ENCODE measurements at regions not wholly inside any gene's neighbourhood (a gene's known extent, or its start where the extent isn't known, plus 50 kb on each side); places are given as distances from the start of the nearest gene placed in this dataset.

DNA sequence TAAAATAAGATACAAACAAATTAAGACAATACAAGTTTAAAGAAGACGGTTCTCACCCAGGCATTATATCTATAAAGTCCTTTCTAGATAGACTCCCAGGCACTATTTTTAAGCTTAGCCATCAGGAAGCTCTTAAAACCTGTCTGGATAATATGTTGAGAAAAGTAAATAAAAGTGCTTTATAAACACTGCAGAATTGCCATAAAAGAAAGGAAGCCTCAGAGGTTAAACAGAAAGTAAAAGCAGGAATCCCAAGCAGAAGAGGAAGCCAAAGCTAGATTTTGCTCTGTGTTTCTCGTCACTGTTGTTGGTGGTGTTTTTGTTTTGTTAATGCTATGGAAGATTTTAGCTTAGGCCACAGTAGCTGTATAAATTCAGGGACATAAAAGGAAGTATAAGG lies 1267.3 kb downstream of the PCDH19 start:
- 42% methylated on average over 2 of the region's 2 CpGs for WGBS
- Histone ChIP-seq H2BK15ac (ENCODE audit: low read depth, poor library complexity, severe bottlenecking) (no peak overlapping the region), H3K4me2 (ENCODE audit: low read length, poor library complexity, severe bottlenecking) (no peak overlapping the region)

DNA sequence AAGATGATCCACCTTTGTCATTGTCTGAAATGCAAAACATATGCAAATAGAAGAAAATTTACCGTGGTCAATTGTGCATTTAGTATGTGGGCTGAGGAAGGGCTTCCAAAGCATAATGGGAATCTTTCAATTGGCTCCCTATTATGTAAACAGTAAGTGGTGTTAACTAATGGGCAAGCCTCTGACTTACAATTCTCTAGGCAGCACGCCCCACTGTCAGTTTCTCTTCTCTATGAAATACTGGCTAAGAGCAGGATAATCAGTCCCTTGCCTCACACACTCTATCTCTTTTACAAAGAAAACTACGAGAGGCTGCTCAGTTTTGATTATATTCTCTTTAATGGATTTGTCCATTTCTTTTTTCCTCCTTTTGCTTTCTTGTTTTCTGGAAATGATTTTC lies 1272.6 kb downstream of the PCDH19 start:
- Histone ChIP-seq H2AFZ (ENCODE audit: low read depth, low read length) (no peak overlapping the region), H2BK5ac (ENCODE audit: low read depth, low read length, poor library complexity, severe bottlenecking) (no peak overlapping the region), H3K4ac (ENCODE audit: low read depth in 1 of 2, low read length in 2 of 2) (no peak overlapping the region), H4K91ac (ENCODE audit: low read length) (no peak overlapping the region), H3K4me3 (ENCODE audit: insufficient read depth in 1 of 2, low read depth in 1 of 2, low read length in 2 of 2) (no peak overlapping the region), H3K4me1 (ENCODE audit: control insufficient read depth, insufficient read depth, low read depth, low read length) (no peaks in the 10 kb centered on the region), H4K8ac (ENCODE audit: low read length) (no peak overlapping the region), H3K27me3 (ENCODE audit: control insufficient read depth in 1 of 2, insufficient read depth in 1 of 2, low read length in 2 of 2) (no peaks in the 10 kb centered on the region), H2BK12ac (ENCODE audit: low read length in 2 of 2) (no peak overlapping the region), H3K9me3 (ENCODE audit: control insufficient read depth, low read length) (no peaks in the 10 kb centered on the region), H2BK120ac (ENCODE audit: low read depth, low read length) (no peak overlapping the region), H3K18ac (ENCODE audit: low read depth in 1 of 2, low read length in 2 of 2) (no peak overlapping the region), H3K23ac (ENCODE audit: low read length in 2 of 2) (no peak overlapping the region), H3K36me3 (ENCODE audit: control insufficient read depth in 1 of 2, insufficient read depth in 2 of 2, low read depth in 1 of 2, low read length in 2 of 2) (no peaks in the 10 kb centered on the region), H2AK5ac (ENCODE audit: low read length, severe bottlenecking) (no peak overlapping the region), H3K14ac (ENCODE audit: low read length in 2 of 2) (no peak overlapping the region), H3K9ac (ENCODE audit: low read length) (no peak overlapping the region), H3K79me1 (replicated peaks; ENCODE audit: low read length, poor library complexity, severe bottlenecking) (no peaks in the 10 kb centered on the region), H3K4me2 (ENCODE audit: low read length, poor library complexity, severe bottlenecking) (no peak overlapping the region), H3K27ac (ENCODE audit: low read length, poor library complexity, severe bottlenecking) (no peak overlapping the region), H2BK15ac (ENCODE audit: low read depth, poor library complexity, severe bottlenecking) (no peak overlapping the region)
- no peak for DNase-seq
- WGBS, result 86% methylated on average over 1 of the region's 3 CpGs

More for the DNA sequence above, 1267.3 kb downstream of the PCDH19 start:
- H3K27me3 ChIP-seq (ENCODE audit: control insufficient read depth in 1 of 2, insufficient read depth in 1 of 2, low read length in 2 of 2), result no peaks in the 10 kb centered on the region
- no peaks in the 10 kb centered on the region for H3K79me1 ChIP-seq (replicated peaks; ENCODE audit: low read length, poor library complexity, severe bottlenecking)
- no peak overlapping the region for H3K4ac ChIP-seq (ENCODE audit: low read depth in 1 of 2, low read length in 2 of 2)
- no peak overlapping the region for H2AK5ac ChIP-seq (ENCODE audit: low read length, severe bottlenecking)
- no peaks in the 10 kb centered on the region for H3K36me3 ChIP-seq (ENCODE audit: control insufficient read depth in 1 of 2, insufficient read depth in 2 of 2, low read depth in 1 of 2, low read length in 2 of 2)
- H4K91ac ChIP-seq (ENCODE audit: low read length), result no peak overlapping the region
- DNase-seq, result no peak
- no peak overlapping the region for H3K4me3 ChIP-seq (ENCODE audit: insufficient read depth in 1 of 2, low read depth in 1 of 2, low read length in 2 of 2)
- H3K27ac ChIP-seq (ENCODE audit: low read length, poor library complexity, severe bottlenecking), result no peak overlapping the region
- no peak overlapping the region for H3K18ac ChIP-seq (ENCODE audit: low read depth in 1 of 2, low read length in 2 of 2)
- no peak overlapping the region for H2BK120ac ChIP-seq (ENCODE audit: low read depth, low read length)
- H2AFZ ChIP-seq (ENCODE audit: low read depth, low read length), result no peak overlapping the region
- no peak overlapping the region for H3K9ac ChIP-seq (ENCODE audit: low read length)
- no peak overlapping the region for H2BK12ac ChIP-seq (ENCODE audit: low read length in 2 of 2)
- no peak overlapping the region for H4K8ac ChIP-seq (ENCODE audit: low read length)
- no peak overlapping the region for H3K14ac ChIP-seq (ENCODE audit: low read length in 2 of 2)
- H3K23ac ChIP-seq (ENCODE audit: low read length in 2 of 2), result no peak overlapping the region
- H3K4me1 ChIP-seq (ENCODE audit: control insufficient read depth, insufficient read depth, low read depth, low read length), result no peaks in the 10 kb centered on the region
- peaks cover 7% of the 10 kb centered on the region for H3K9me3 ChIP-seq (ENCODE audit: control insufficient read depth, low read length)
- no peak overlapping the region for H2BK5ac ChIP-seq (ENCODE audit: low read depth, low read length, poor library complexity, severe bottlenecking)

DNA sequence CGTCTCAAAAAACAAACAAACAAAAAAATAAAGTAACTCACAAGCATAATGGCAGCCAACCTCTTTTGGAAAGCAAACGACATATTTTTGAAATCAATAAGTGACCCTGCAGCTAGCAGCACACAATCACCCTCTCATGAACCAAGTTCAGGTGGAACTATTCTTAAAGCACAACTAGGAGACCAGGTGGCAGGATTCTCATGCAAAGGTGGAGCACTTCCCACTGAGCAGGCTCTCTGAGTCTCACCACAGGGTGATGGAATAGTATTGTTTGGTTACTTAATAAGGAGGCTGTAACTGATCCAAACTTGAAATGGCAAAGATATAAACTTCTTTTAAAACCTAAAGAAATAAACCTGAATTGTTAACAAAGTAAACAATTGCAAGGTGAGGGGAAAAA lies 1293.1 kb downstream of the PCDH19 start:
- no peak overlapping the region for H2AFZ ChIP-seq (ENCODE audit: low read depth, low read length)
- no peak overlapping the region for H3K4me3 ChIP-seq (ENCODE audit: insufficient read depth in 1 of 2, low read depth in 1 of 2, low read length in 2 of 2)
- H4K91ac ChIP-seq (ENCODE audit: low read length), result no peak overlapping the region
- no peak overlapping the region for H3K4me2 ChIP-seq (ENCODE audit: low read length, poor library complexity, severe bottlenecking)
- WGBS, result 79% methylated on average over 2 of the region's 2 CpGs
- H3K23ac ChIP-seq (ENCODE audit: low read length in 2 of 2), result no peak overlapping the region
- no peak overlapping the region for H2AK5ac ChIP-seq (ENCODE audit: low read length, severe bottlenecking)
- H2BK15ac ChIP-seq (ENCODE audit: low read depth, poor library complexity, severe bottlenecking), result no peak overlapping the region
- no peak overlapping the region for H3K27ac ChIP-seq (ENCODE audit: low read length, poor library complexity, severe bottlenecking)
- H2BK12ac ChIP-seq (ENCODE audit: low read length in 2 of 2), result no peak overlapping the region
- H3K4me1 ChIP-seq (ENCODE audit: control insufficient read depth, insufficient read depth, low read depth, low read length), result no peaks in the 10 kb centered on the region
- H3K79me1 ChIP-seq (replicated peaks; ENCODE audit: low read length, poor library complexity, severe bottlenecking), result no peaks in the 10 kb centered on the region
- H2BK120ac ChIP-seq (ENCODE audit: low read depth, low read length), result no peak overlapping the region
- H3K9ac ChIP-seq (ENCODE audit: low read length), result no peak overlapping the region
- peaks cover 0 to 5% of the 10 kb centered on the region in 2 experiments for H3K27me3 ChIP-seq (ENCODE audit: control insufficient read depth in 1 of 2, insufficient read depth in 1 of 2, low read length in 2 of 2)
- no peak overlapping the region for H3K18ac ChIP-seq (ENCODE audit: low read depth in 1 of 2, low read length in 2 of 2)
- H3K14ac ChIP-seq (ENCODE audit: low read length in 2 of 2), result no peak overlapping the region
- H3K4ac ChIP-seq (ENCODE audit: low read depth in 1 of 2, low read length in 2 of 2), result no peak overlapping the region
- DNase-seq, result no peak
- H3K36me3 ChIP-seq (ENCODE audit: control insufficient read depth in 1 of 2, insufficient read depth in 2 of 2, low read depth in 1 of 2, low read length in 2 of 2), result no peaks in the 10 kb centered on the region
- peaks cover 4% of the 10 kb centered on the region for H3K9me3 ChIP-seq (ENCODE audit: control insufficient read depth, low read length)
- no peak overlapping the region for H4K8ac ChIP-seq (ENCODE audit: low read length)
- no peak overlapping the region for H2BK5ac ChIP-seq (ENCODE audit: low read depth, low read length, poor library complexity, severe bottlenecking)

DNA sequence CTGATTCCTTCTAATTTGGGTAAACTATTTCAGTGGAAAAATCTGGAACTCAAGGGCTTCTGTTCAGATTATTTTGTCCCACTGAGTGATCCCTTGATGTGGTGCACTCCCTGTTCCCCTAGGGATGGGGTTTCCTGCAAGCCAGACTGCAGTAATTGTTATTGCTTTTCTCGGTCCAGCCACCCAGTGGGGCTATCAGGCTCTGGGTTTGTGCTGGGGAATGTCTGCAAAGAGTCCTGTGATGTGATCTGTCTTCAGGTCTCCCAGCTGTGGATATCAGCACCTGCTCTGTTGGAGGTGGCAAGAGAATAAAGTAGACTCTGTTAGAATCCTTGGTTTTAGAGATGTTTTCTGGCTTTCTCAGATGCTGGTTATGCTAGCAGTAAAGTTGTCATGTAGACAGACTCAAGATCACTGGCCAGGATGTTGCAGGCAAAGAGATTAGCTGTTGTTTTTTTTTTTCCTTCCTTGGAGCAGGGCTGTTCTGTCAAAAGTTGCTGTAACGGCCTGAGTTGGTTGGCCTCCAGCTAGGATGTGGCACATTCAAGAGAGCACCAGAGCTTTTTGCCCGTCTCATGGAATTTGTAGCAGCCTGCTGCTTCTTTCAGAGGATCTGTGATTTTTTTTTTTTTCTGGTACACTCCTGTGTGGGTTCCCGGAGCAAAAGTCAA lies 1314.0 kb downstream of the PCDH19 start:
- Histone ChIP-seq H3K14ac (ENCODE audit: low read length in 2 of 2) (no peak overlapping the region), H4K91ac (ENCODE audit: low read length) (no peak overlapping the region), H2AK5ac (ENCODE audit: low read length, severe bottlenecking) (no peak overlapping the region), H3K36me3 (ENCODE audit: control insufficient read depth in 1 of 2, insufficient read depth in 2 of 2, low read depth in 1 of 2, low read length in 2 of 2) (no peaks in the 10 kb centered on the region), H3K9ac (ENCODE audit: low read length) (no peak overlapping the region), H3K4me3 (ENCODE audit: insufficient read depth in 1 of 2, low read depth in 1 of 2, low read length in 2 of 2) (no peak overlapping the region), H2AFZ (ENCODE audit: low read depth, low read length) (no peak overlapping the region), H3K23ac (ENCODE audit: low read length in 2 of 2) (no peak overlapping the region), H4K8ac (ENCODE audit: low read length) (no peak overlapping the region), H3K4ac (ENCODE audit: low read depth in 1 of 2, low read length in 2 of 2) (no peak overlapping the region), H3K79me1 (replicated peaks; ENCODE audit: low read length, poor library complexity, severe bottlenecking) (no peaks in the 10 kb centered on the region), H2BK15ac (ENCODE audit: low read depth, poor library complexity, severe bottlenecking) (no peak overlapping the region), H3K27ac (ENCODE audit: low read length, poor library complexity, severe bottlenecking) (no peak overlapping the region), H3K4me2 (ENCODE audit: low read length, poor library complexity, severe bottlenecking) (no peak overlapping the region), H3K27me3 (ENCODE audit: control insufficient read depth in 1 of 2, insufficient read depth in 1 of 2, low read length in 2 of 2) (peaks cover 0 to 3% of the 10 kb centered on the region in 2 experiments), H2BK120ac (ENCODE audit: low read depth, low read length) (no peak overlapping the region), H3K9me3 (ENCODE audit: control insufficient read depth, low read length) (no peaks in the 10 kb centered on the region), H2BK5ac (ENCODE audit: low read depth, low read length, poor library complexity, severe bottlenecking) (no peak overlapping the region), H3K18ac (ENCODE audit: low read depth in 1 of 2, low read length in 2 of 2) (no peak overlapping the region), H2BK12ac (ENCODE audit: low read length in 2 of 2) (no peak overlapping the region), H3K4me1 (ENCODE audit: control insufficient read depth, insufficient read depth, low read depth, low read length) (no peaks in the 10 kb centered on the region)
- 0% methylated on average over 2 of the region's 4 CpGs for WGBS
- no peak for DNase-seq
